DOHH2 (cell line): ENCODE measurements at regions not wholly inside any gene's neighbourhood (a gene's known extent, or its start where the extent isn't known, plus 50 kb on each side); places are given as distances from the start of the nearest gene placed in this dataset.

Source experiments
- EZH2phosphoT487 ChIP-seq: fragments of 200-600 bp; sonication (generic); IDR thresholded peaks from 2 replicates; pipeline ENCODE4 v1.6.1; 2017; ENCODE audit warnings: borderline replicate concordance, mild to moderate bottlenecking, antibody characterized with exemption, low read length, moderate library complexity, mixed read lengths
- TF ChIP-seq, protein P1 (sequence below): fragments of 200-600 bp; sonication (generic); IDR thresholded peaks from one replicate; pipeline ENCODE4 v1.5.1; 2014; ENCODE audit warnings: antibody characterized with exemption, mild to moderate bottlenecking, low read depth, low read length; ENCODE audit not compliant: poor library complexity, severe bottlenecking

DNA sequence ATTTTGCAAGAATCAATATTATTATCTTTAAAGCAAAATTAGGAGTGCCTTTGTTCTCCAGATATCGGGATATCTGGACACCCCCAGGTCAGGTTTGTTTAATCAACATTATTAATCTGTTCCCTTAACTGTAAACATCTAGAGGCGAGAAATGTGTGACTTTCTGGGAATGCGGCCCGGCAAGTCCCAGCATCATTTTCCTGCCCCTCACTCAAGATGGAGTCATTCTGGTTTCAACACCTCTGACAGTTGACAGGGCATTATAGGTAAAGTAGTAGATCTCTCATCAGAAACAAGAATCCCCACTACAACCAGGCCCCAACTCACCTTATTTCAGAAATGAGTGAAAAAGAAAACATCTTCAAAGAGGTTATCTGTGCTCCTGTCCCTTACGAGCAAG lies 331.6 kb upstream of the ZFP42 start:
- TF ChIP-seq, protein P1, sequence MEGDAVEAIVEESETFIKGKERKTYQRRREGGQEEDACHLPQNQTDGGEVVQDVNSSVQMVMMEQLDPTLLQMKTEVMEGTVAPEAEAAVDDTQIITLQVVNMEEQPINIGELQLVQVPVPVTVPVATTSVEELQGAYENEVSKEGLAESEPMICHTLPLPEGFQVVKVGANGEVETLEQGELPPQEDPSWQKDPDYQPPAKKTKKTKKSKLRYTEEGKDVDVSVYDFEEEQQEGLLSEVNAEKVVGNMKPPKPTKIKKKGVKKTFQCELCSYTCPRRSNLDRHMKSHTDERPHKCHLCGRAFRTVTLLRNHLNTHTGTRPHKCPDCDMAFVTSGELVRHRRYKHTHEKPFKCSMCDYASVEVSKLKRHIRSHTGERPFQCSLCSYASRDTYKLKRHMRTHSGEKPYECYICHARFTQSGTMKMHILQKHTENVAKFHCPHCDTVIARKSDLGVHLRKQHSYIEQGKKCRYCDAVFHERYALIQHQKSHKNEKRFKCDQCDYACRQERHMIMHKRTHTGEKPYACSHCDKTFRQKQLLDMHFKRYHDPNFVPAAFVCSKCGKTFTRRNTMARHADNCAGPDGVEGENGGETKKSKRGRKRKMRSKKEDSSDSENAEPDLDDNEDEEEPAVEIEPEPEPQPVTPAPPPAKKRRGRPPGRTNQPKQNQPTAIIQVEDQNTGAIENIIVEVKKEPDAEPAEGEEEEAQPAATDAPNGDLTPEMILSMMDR = no peak
- no peak for TF ChIP-seq EZH2phosphoT487
